SU-DHL-6 (cell line): ENCODE measurements at regions not wholly inside any gene's neighbourhood (a gene's known extent, or its start where the extent isn't known, plus 50 kb on each side); places are given as distances from the start of the nearest gene placed in this dataset.

ENCODE experiments used
- H2AFZ ChIP-seq: fragments of 200-600 bp; sonication (generic); 2 replicates; pipeline ENCODE4 v1.6.1; 2014; ENCODE audit warnings: low read depth, mild to moderate bottlenecking, moderate library complexity, mixed read lengths, antibody characterized with exemption, low read length; ENCODE audit not compliant: severe bottlenecking
- H3F3A ChIP-seq: fragments of 200-600 bp; shearing (Covaris generic); 2 replicates; pipeline ENCODE4 v1.6.0; 2016; ENCODE audit warnings: antibody characterized with exemption, mild to moderate bottlenecking; ENCODE audit not compliant: insufficient read depth
- H3K27ac ChIP-seq: fragments of 200-600 bp; sonication (generic); 2 replicates; pipeline ENCODE4 v1.5.1; 2016; ENCODE audit warnings: low read depth, mild to moderate bottlenecking, low read length, moderate library complexity, mixed read lengths
- H3K27me3 ChIP-seq: fragments of 200-600 bp; sonication (generic), shearing (Covaris generic); 2 replicates; pipeline ENCODE4 v1.6.0; 2014; ENCODE audit warnings: mild to moderate bottlenecking, low read length
- H3K36me3 ChIP-seq: fragments of 200-600 bp; sonication (generic); 2 replicates; pipeline ENCODE4 v1.6.1; 2014; ENCODE audit warnings: mild to moderate bottlenecking, low read length, mixed read lengths
- H3K4me2 ChIP-seq: fragments of 300-600, 200-600 bp; shearing (Covaris generic), sonication (generic); 2 replicates; pipeline ENCODE4 v1.6.0; 2014; ENCODE audit warnings: low read length, low read depth, mild to moderate bottlenecking; ENCODE audit not compliant: poor library complexity, severe bottlenecking
- H3K4me3 ChIP-seq: fragments of 200-600 bp; sonication (generic); 2 replicates; pipeline ENCODE4 v1.5.1; 2014; ENCODE audit warnings: antibody characterized with exemption, low read length, mild to moderate bottlenecking, mixed read lengths; ENCODE audit not compliant: insufficient read depth, poor library complexity, severe bottlenecking
- H3K79me2 ChIP-seq: fragments of 200-600 bp; sonication (generic); 2 replicates; pipeline ENCODE4 v1.6.1; 2014; ENCODE audit warnings: mild to moderate bottlenecking, low read length, moderate library complexity; ENCODE audit not compliant: insufficient read depth
- H3K9ac ChIP-seq: fragments of 200-600 bp; sonication (generic); 2 replicates; pipeline ENCODE4 v1.7.0; 2014; ENCODE audit warnings: mild to moderate bottlenecking, low read length
- H3K9me2 ChIP-seq: fragments of 200-600 bp; sonication (generic); replicated peaks from 2 replicates; pipeline ENCODE4 v1.6.1; 2014; ENCODE audit warnings: low read length; ENCODE audit not compliant: insufficient read depth
- H3K9me3 ChIP-seq: fragments of 200-600 bp; sonication (generic); 2 replicates; pipeline ENCODE4 v1.6.1; 2014; ENCODE audit warnings: low read length, mixed read lengths; ENCODE audit not compliant: insufficient read depth
- H4K20me1 ChIP-seq: fragments of 200-600 bp; sonication (generic); 2 replicates; pipeline ENCODE4 v1.6.1; 2014; ENCODE audit warnings: low read depth, mild to moderate bottlenecking, antibody characterized with exemption, low read length, moderate library complexity, mixed read lengths
- EZH2phosphoT487 ChIP-seq: fragments of 200-600 bp; sonication (generic), shearing (Covaris generic); conservative IDR thresholded peaks from 2 replicates; pipeline ENCODE4 v1.6.1; 2018; ENCODE audit warnings: mild to moderate bottlenecking, antibody characterized with exemption, low read length, moderate library complexity, mixed read lengths
- TF ChIP-seq, protein P1 (sequence below): fragments of 200-600 bp; sonication (generic); IDR thresholded peaks from one replicate; pipeline ENCODE4 v1.5.1; 2017; ENCODE audit warnings: antibody characterized with exemption, mild to moderate bottlenecking, low read length, moderate library complexity; ENCODE audit not compliant: insufficient read depth, poor library complexity, severe bottlenecking

- Histone ChIP-seq H3K9ac (no peak overlapping the region), H3K27ac (no peak overlapping the region), H3K36me3 (no peaks in the 10 kb centered on the region), H3K9me3 (no peaks in the 10 kb centered on the region; the same call in 1 of the 2 replicates), H2AFZ (no peak overlapping the region), H3K4me3 (no peak overlapping the region), H4K20me1 (no peaks in the 10 kb centered on the region), H3K27me3 (no peaks in the 10 kb centered on the region), H3K9me2 (no peaks in the 10 kb centered on the region), H3K4me2 (no peak overlapping the region), H3K79me2 (no peaks in the 10 kb centered on the region), H3F3A (no peaks in the 10 kb centered on the region)
- TF ChIP-seq, protein P1, sequence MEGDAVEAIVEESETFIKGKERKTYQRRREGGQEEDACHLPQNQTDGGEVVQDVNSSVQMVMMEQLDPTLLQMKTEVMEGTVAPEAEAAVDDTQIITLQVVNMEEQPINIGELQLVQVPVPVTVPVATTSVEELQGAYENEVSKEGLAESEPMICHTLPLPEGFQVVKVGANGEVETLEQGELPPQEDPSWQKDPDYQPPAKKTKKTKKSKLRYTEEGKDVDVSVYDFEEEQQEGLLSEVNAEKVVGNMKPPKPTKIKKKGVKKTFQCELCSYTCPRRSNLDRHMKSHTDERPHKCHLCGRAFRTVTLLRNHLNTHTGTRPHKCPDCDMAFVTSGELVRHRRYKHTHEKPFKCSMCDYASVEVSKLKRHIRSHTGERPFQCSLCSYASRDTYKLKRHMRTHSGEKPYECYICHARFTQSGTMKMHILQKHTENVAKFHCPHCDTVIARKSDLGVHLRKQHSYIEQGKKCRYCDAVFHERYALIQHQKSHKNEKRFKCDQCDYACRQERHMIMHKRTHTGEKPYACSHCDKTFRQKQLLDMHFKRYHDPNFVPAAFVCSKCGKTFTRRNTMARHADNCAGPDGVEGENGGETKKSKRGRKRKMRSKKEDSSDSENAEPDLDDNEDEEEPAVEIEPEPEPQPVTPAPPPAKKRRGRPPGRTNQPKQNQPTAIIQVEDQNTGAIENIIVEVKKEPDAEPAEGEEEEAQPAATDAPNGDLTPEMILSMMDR: no peak
- TF ChIP-seq EZH2phosphoT487: no peak
Observed at GRCh38 chr21:16742131-16742641, 770.7 kb upstream of the CXADR start.

DNA sequence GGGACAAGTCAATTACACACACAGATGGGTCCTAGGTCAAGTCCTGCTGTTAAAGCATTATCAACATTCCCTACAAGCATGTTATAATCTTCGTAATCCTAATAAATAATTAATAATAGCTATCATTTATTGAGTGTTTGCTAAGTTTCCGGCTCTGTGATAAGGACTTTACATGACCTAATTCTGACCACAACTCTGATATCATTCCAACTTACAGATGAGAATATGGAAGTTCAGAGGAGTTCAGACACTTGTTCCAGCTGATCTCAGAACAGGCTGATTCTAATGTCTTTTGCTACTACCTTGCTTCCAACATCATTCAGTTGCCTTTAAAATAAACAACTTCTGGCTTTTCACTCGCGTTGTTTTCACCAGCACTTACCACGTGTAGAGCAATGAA, 770.1 kb upstream of the CXADR start:
- Histone ChIP-seq H3K9me2 (no peaks in the 10 kb centered on the region), H3K4me2 (no peak overlapping the region), H2AFZ (no peak overlapping the region), H3K4me3 (no peak overlapping the region), H3K36me3 (no peaks in the 10 kb centered on the region), H3K9ac (no peak overlapping the region), H4K20me1 (no peaks in the 10 kb centered on the region), H3K9me3 (no peaks in the 10 kb centered on the region; the same call in 1 of the 2 replicates), H3F3A (no peaks in the 10 kb centered on the region), H3K27ac (no peak overlapping the region), H3K27me3 (no peaks in the 10 kb centered on the region), H3K79me2 (no peaks in the 10 kb centered on the region)
- TF ChIP-seq, protein P1: no peak
- no peak for TF ChIP-seq EZH2phosphoT487

DNA sequence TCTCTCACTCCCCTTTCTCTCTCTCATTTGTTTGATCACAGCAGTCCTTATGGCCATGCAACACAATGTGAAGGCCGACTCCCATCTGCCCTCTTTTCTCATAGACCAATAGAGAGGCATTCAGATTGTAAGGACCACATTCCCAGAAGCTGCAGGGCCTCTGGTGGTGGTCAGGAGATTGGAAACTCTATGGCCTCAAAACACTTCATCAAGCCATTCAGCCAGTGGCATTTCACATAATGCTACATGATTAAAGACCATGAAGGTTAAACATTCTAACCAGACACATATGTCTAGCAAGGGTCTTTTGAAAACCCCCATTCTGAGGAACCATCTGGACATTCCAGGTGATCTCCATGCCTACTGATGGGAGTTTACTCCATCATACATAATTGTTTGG, 769.5 kb upstream of the CXADR start:
- H3K36me3 ChIP-seq: no peaks in the 10 kb centered on the region
- TF ChIP-seq EZH2phosphoT487: no peak
- no peak overlapping the region for H2AFZ ChIP-seq
- H3K4me2 ChIP-seq: no peak overlapping the region
- H3K9me2 ChIP-seq: no peaks in the 10 kb centered on the region
- H3K27ac ChIP-seq: no peak overlapping the region
- no peaks in the 10 kb centered on the region for H4K20me1 ChIP-seq
- H3K27me3 ChIP-seq: no peaks in the 10 kb centered on the region
- H3K9ac ChIP-seq: no peak overlapping the region
- H3K79me2 ChIP-seq: no peaks in the 10 kb centered on the region
- no peak overlapping the region for H3K4me3 ChIP-seq
- H3K9me3 ChIP-seq: no peaks in the 10 kb centered on the region; the same call in 1 of the 2 replicates
- no peaks in the 10 kb centered on the region for H3F3A ChIP-seq

- H3K4me2 ChIP-seq: no peak overlapping the region
- no peaks in the 10 kb centered on the region; the same call in 1 of the 2 replicates for H3K9me3 ChIP-seq
- H3F3A ChIP-seq: no peaks in the 10 kb centered on the region
- H4K20me1 ChIP-seq: no peaks in the 10 kb centered on the region
- no peaks in the 10 kb centered on the region for H3K36me3 ChIP-seq
- H3K27me3 ChIP-seq: no peaks in the 10 kb centered on the region
- H3K79me2 ChIP-seq: no peaks in the 10 kb centered on the region
- no peak for TF ChIP-seq EZH2phosphoT487
- TF ChIP-seq, protein P1: no peak
- no peak overlapping the region for H3K9ac ChIP-seq
- no peaks in the 10 kb centered on the region for H3K9me2 ChIP-seq
- peak overlapping the region; percentile 11 for H2AFZ ChIP-seq
- H3K27ac ChIP-seq: no peak overlapping the region
- no peak overlapping the region for H3K4me3 ChIP-seq
Observed at GRCh38 chr21:16750926-16751325, 761.9 kb upstream of the CXADR start.
